PFSK-1 (cell line): ENCODE measurements at regions not wholly inside any gene's neighbourhood (a gene's known extent, or its start where the extent isn't known, plus 50 kb on each side); places are given as distances from the start of the nearest gene placed in this dataset.

ENCODE experiments used
- POLR2AphosphoS5 ChIP-seq: IDR thresholded peaks from 2 replicates; pipeline ENCODE4 v1.6.1; 2012; ENCODE audit warnings: low read depth, mild to moderate bottlenecking, control low read depth, low read length, moderate library complexity
- SIN3A ChIP-seq: IDR thresholded peaks from 2 replicates; pipeline ENCODE4 v1.6.1; 2012; ENCODE audit warnings: mild to moderate bottlenecking, low read length, moderate library complexity, borderline replicate concordance; ENCODE audit not compliant: insufficient read depth

- TF ChIP-seq POLR2AphosphoS5 (no peak), SIN3A (no peak)
Observed at GRCh38 chr6:5855787-5856470, 150.8 kb downstream of the NRN1 start.
